ENCODE measurements at regions not wholly inside any gene's neighbourhood (a gene's known extent, or its start where the extent isn't known, plus 50 kb on each side); places are given as distances from the start of the nearest gene placed in this dataset.

DNA sequence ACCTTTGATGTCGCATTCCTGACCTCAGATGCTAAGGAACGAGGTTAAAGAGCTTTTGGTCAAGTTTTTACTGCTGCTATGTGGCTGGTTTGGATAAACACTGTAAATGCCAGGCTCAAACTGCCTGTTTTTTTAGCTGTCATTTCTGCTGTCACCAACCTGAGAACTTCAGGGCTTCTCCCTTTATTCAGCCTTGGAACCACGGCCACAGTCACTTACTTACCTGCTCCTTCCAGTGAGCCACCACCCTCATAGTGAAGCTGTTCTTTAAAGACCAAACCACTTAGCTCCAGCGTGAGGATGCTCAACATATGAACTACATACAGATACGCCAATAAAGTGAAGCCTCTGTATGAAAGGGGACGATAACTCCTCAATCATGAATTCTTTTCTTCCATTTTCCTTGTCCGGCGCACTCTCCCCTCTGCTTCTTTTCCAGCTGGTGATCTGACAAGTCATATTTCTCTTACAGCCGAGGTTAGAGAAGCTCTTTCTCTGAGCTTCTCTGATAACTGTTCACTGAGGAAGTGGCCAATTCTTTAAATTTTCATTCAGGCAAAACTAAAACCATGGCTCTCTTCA is 152.8 kb upstream of the ANK2 start:
- no peak for DNase-seq

DNA sequence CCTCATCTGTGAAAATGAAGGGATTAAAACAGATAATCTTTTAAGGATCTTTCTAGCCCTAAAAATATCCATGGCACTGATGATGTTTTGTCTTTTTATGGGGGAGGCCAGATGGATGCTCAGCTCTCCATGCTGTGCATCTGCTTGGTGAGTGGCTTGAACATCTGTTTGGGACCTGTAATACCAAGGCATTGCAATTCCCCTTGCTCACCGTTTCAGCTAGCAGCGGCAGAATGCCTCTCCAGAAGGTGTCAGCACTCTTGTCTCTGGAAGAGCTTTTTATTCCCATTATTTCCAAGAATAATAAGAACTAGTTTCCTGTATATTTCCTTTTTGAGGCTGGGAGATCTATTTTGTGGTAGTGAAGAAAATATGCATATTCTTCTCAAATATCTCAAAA is 151.9 kb upstream of the ANK2 start:
- DNase-seq: no peak

DNA sequence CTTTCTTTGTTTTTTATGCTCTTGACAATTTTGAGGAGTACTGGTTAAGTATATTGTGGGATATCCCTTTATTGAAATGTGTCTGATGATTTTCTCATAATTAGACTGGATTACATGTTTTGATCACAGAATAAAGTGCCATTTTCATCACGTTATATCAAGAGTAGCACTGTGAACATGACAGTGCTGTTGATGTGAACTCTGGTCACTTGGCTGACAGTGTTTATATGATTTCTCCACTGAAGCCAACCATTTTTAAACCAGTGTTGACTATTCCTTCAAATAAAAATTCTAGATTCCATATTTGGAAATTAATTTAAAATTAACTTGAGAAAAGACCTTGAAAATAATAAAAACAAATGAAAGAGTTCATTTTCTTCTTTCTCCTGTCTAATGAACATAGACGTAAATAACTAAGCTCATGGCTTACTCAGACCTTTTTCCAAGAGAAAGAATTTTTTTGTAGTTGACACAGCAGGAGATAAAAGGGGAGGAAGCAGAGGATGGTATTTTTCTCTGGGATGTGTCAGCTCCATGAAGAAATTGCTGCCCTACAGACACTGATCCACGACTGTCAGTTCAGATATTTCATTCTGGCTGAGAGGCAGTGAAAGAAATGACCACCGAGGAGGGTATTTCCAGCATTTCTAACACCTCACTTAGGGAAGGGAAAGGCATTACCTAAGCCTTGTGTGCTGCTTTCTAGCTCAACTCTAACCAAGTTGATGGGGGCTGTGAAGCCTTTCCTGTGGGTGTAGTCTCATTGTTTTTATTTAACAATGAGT is 150.9 kb upstream of the ANK2 start:
- DNase-seq: no peak

DNA sequence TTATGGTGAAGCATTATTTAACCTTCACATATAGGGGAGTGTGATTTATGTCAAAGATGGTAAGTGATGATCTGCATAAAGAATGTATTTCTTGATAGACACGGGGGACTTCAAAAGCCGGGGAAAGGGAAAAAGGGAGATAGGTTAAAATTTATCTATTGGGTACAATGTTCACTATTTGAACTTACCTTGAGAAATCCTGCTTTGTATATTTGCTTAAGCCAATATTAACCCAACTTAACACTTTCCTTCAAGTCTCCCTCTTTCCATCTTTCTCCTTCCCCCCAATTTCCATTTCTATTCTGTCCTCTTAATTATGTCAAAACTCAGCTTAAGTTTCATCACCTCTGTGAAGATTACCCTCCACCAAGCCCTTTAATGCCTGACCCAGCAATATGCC is 149.0 kb upstream of the ANK2 start:
- no peak for DNase-seq

DNA sequence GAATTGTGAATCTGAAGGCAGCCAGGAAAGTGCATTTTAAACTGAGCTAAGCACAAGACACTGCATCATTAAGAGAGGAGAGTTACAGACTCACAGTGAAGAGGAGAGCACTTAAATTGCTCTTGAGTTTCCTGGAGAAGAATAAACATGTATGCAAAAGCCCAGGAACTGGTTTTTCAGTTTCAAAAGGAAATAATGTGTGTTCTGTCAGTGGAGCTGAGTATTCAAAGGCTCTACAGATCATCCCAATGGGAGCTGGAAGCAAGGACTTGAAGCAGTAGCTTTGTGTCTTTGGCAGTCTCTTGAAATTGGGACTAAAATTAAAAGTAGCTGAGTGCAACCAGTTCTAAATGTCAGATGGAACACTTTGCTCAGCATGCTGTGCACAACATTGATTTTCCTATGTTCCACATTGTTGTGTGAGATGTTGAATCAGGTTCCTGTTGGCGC is 147.5 kb upstream of the ANK2 start:
- DNase-seq: peak in 2 of 3 experiments; percentile 11 to 86

DNA sequence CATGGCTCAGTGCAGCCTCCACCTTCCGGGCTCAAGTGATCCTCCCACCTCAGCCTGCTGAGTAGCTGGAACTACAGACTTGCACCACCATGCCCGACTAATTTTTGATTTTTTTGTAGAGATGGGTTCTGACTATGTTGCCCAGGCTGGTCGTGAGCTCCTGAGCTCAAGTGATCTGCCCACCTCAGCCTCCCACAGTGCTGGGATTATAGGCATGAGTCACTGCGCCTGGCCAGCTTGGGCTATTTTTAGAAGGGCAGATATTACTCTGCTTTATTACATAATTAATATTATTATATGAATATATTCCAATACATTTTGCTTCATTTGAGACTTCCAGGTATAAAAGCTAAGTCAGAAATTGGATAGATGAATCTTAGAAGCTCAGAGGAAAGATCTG is 143.7 kb upstream of the ANK2 start:
- DNase-seq: no peak

DNA sequence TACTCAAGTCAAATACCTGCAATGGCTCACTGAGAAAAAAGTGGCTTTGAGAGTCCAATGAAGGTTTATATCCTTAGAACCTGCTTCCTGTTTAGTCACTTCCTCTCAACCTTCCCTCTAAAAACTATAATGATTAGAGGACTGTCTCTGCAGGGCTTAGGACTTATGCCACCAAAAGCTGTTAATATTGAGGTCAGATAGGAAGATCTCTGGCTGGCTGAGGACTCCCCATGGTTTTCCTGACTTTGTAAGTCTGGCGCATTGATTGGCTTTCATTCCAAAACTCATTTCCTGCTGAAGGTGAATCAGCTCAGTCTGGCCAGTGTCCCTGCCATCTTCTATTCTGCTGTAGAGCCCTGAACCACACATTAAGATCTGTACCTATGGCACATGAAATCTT is 140.9 kb upstream of the ANK2 start:
- no peak for DNase-seq

DNA sequence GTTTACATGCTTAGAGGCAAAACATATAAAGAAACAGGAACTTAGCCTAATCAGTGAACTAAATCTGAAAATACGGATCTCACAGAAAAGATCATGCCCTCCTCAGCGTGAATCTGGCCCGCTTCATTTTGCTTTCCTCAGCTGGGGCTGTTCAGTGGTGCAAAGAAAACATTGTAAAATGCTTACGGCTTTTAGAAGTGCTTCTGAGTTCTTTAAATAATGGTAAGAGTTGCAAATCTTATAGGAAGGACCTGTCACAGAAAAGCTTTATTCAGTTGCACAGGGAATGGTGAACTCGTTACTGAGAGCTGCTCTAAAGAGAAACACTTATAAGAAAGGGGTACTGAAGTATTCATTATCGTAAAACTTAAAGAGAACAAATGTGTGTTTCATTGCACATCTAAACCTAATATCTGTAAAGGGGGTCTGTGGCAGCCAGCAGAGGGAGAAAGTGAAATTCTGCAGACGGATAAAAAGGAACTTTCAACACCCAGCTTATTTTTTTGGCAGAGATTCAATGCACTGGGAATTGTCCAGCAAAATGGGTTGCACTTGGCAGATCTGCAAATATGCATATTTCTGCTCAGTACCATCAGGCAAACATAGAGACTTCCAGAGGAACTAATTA is 139.2 kb upstream of the ANK2 start:
- peak in 1 of 3 experiments; percentile 50 for DNase-seq

DNA sequence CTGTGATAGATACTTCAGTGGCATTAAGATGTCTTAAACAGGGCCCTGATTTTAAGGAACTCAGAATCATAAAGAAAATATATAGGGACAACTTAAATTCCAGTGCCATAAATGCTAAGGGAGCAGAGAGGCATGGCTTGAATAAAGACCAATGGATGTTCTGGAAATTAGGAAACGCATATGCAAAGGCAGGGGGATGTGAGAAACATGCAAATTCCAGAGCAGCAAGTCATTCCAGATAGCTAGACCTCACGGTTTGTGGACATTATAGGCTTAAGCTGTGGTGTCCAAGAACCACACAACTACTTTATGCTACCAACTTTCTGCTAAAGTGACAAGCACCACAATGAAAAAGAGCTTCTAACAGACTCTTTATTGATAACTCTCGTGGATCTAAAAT is 132.6 kb upstream of the ANK2 start:
- no peak for DNase-seq

DNA sequence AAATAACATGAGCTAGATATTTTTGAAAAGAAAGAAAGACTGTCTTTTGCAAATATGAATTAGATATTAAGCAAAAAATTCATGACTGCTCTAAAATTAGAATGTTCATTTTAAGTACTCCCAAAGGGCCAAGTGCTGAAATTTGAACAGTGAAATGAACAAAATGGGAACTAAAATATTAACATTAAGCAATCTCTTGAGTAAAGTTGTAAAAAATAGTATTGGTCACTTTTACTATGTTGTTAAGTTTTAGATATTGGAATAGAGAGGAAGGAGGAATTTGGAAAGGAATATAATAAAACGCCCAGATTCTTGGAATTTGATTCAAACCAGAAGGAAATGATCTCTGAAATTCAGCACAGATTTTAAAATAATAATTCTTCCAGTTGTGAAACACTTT is 125.9 kb upstream of the ANK2 start:
- no peak for DNase-seq

DNA sequence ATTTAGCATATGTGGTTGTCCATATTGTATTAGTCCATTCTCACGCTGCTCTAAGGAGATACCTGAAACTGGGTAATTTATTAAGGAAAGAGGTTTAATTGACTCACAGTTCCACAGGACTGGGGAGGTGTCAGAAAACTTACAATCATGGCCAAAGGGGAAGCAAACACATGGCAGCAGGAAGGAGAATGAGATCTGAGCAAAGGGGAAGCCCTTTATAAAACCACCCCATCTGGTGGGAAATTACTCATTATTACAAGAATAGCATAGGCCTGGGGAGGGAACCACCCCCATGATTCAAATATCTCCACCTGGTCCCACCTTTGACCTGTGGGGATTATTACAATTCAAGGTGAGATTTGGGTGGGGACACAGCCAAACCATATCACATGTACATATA is 122.6 kb upstream of the ANK2 start:
- no peak for DNase-seq

DNA sequence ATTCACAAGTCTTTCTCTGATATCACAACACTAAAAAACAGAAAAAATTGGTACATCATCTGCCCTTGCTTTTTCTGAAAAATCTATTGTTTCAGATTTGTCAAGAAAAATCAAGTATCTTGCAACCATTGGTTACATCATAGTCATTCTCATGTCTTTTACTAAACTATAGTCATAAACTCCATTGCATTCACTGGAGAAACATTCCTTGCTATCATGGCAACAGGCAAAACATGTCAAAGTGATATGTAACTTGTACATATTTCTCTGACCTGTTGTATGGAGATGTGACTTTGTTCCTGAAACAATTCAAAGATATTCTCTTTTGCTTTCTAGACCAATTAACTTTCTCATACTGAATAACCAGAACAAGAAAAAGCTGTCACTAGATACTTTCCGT is 121.9 kb upstream of the ANK2 start:
- no peak for DNase-seq

DNA sequence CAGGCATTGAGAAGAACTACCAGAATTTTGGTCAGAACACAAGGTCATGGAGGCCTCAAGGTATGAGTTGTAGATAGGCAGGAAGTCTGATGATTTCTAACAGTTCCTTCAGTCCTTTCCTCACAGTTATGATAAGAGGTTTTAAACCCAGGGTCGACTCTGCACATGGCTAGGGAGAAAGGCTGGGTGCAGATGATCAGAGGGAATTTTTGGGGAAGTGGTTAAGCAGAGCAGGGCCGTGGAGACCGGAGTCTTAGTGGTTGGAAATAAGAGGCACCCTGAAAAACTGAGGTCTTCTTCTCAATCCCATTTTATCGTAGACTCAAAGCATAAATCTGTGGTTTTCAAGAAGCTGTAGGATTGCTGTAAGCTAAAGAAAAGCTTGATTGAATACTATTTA is 118.5 kb upstream of the ANK2 start:
- no peak for DNase-seq

DNA sequence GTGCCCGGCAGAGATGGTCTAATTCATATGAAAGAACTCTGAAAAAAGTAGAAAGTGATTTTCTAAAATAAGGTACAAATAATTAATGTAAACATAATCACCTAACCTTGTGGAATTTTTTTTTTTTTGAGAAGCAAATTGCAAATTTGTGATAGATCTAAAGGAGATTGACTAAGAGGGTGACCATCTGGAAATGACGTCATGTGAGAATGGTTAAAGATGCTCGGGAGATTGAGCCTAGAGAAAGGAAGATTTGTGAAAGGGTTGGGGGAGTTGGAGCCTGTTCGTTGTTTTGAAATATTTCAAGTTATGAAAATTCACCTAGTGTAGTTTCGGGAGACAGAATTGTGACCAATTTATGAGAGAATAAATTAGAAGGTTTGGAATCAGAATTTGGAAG is 115.7 kb upstream of the ANK2 start:
- DNase-seq: no peak

DNA sequence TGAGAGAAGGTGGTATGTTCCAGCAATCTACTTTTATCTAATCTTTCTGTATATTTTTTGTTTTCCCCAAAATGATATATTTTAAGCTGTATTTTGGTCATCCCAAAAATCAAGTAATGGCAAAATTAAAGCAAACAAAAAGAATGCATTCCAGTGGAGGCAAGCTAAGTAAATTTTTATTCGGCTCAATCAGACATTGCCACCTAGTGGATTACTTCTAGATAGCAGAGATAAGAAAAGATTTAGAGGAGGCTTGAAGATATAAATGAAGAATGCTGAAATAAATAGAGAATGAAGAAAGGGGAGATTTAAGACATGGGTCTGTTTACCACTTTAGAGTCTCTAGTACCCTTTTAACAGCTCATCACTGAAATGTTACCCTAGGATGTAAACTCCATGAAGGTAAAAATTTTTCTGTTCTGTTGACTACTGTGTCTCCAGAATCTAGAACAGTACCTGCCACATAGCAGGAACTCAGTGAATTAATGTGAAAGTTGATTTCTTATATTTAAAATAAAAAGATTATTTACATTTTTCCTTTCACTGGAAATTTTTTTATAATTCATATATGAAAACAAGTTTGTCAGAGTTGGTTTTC is 110.9 kb upstream of the ANK2 start:
- DNase-seq: peak; percentile 7 to 66 (median 37)

DNA sequence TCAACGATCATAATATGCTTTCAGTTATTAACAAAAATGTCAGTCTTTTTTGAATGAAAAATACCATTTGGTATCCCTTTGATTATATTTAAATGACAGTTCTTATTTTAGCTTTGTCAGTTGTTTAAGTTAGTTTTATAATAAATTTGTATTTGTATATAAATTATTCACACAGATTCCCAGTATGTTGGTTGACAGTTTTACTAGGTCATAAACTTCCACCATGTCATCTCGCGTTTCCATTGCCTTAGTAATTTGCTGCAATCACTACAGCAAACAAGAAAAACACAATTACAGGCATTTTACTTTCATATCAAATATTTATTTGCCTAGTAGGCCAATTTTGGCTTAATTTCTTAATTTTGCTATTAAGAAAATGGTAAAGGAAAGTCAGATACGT is 109.6 kb upstream of the ANK2 start:
- peak in 1 of 3 experiments; percentile 53 for DNase-seq

DNA sequence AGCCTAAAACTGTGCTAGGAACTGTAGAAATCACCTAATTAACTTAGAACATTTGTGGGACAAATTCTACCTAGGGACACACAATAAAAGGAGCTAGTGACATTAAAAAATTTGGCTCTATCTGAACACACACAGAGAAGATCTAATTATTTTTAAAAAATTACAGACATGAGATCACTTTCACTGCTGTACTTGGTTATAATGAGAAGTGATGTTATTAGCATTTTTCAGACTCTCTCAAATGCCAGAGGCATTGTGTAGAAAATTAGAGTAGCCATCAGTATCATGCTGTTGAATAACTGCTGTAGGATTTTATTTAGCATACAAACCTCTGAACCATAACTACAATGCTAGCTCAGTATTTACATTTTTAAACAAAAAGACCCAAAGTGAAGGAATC is 109.1 kb upstream of the ANK2 start:
- peak in 1 of 3 experiments; percentile 55 for DNase-seq

DNA sequence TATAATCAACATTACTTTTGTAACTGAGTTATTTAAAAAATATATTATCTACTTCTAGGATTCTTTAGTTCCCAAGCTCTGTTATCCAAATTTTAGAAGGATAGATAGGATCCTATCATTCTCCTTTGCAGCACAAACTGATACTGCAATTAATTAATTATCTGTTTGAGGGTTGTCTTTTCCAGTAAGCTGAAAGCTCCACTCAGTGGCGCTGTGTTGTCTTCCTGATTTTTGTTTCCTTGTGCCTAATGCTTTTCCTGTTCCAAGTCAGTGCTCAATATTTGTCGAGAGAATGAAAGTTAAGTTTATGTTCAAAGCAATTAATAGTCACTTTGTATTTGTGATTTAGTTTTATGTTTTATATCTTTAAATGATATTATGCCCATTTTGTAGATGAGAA is 107.4 kb upstream of the ANK2 start:
- DNase-seq: peak in 1 of 3 experiments; percentile 19

DNA sequence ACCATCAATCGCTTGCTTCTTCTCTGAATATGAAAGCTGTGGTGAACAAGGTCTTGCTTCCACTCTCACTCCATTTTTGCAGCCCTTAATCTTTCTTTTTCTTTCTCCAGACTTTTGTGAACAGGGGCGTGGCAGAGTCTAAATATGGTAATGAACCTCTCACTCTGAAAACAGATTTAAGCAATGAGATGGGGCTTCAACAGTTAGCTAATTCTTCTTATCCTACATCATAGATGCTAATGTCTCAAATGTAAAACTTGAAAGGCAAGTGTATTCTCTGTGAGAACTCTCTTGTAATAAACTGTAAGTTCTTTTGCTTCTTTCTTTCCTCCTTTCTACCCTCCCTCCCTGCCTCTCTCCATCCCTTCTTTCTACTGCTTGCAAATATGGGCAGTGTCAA is 106.5 kb upstream of the ANK2 start:
- peak in 1 of 3 experiments; percentile 6 for DNase-seq

DNA sequence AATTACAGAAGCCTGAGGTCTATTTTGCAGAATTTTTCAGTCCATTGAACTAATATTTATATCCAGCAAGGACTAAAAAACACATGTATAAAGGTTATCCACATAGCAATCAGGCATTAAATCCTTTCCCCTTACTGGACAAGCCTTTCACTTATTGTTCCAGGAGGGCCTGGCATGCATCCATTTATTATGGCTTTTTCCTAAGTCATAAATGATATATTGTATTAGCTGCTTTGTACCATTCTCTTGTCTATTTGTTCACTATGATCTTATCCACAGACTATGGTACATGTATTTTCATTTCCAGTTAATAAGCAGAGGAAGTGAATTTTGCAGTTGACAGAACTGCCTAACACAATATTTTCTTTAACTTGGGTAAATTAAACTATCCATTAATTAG is 105.4 kb upstream of the ANK2 start:
- DNase-seq: peak in 2 of 3 experiments; percentile 4 to 15

DNA sequence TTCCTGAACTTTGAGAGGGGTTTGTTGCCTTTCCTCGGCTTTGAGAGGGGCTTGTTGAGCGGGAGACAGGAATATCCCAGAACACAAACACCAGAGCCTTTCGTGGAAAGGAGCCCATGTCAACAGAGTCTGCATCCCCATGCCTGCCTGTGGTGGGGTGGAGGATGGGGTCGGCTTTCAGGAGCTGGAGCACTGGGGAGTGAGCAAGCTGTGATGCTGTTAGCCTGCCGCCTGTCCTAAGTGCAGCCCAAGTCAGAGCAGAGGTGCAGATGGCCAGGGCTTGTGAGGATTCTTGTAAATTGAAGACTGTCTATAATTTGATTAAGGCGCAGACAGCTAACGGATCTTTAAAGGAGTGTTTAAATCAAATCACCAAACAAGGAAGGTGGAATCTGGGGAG is 103.3 kb upstream of the ANK2 start:
- no peak for DNase-seq

DNA sequence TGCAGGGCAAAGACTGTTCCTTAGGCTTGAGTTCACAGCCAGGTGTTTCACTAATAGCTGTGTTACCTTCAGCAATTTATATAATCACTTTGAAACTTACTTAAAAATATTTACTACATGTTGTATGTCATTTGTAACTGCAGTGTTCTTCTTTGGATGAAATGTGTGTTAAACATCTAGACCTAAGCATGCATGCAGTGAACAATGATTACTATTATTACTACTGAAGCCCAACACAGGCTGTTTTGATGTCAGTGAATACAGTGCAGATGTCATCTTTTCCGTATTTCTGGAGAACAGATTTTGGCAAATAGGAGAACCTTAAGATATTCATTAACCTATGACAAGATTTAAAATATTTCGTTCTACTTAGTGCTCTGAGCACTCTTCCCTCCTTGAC is 101.8 kb upstream of the ANK2 start:
- no peak for DNase-seq

DNA sequence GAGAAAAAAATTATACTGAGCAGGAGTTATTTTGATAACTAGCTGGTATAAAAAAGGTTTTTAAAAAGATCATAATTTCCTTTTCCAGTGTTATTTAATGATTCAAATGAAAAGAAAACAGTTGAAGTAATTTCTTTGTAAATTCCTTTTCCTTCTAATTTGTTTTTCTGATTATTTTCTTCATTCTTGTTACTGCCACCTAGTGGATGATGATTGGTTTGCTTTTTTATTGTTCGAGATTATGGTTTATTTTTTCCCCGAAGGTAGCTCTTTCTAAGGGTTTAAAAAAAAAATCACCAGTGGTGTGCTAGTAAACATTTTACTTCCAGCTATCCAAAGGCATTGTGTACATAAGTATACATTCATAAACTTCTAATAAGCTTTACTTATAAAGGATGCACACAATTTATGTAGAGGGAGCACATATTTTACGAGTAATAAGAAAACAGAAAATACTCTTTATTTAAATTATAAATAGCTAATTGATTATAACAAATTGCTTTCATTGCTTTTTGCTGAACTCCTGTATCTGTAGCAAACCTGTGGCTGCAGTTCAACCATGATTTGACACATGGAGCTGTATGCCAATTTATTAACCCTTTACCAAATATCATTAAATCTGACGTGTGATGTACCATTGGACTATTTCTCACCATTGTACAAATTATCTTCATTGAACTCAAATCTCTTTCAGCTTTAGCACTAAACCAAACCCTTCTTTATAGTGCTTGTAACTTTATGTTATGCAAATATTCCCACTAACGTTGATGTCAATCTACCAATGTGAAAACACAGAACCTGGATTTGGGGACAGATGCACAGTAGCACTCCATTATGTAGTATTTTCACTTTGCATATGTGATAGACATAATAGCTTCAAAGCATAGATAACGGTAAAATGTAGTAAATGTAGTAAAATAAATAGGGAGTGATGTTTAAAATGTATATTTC is 97.8 kb upstream of the ANK2 start:
- peak in 1 of 3 experiments; percentile 24 for DNase-seq

Measured in NCI-H1417 (cell line).